ENCODE measurements at regions not wholly inside any gene's neighbourhood (a gene's known extent, or its start where the extent isn't known, plus 50 kb on each side); places are given as distances from the start of the nearest gene placed in this dataset.

GRCh38 chr5:158172005-158172404 is 313.1 kb upstream of the CLINT1 start:
- Histone ChIP-seq H3K27me3 (ENCODE audit: control insufficient read depth, insufficient read depth, low read length) (no peaks in the 10 kb centered on the region; the same call in none of the 2 replicates), H3K4me3 (ENCODE audit: low read depth, low read length) (no peak overlapping the region), H3K36me3 (ENCODE audit: control insufficient read depth, insufficient read depth, low read length) (no peaks in the 10 kb centered on the region)
- ChIA-PET POLR2A (no interaction called here), CTCF (interaction anchor here (1.2 to 4.8 kb wide), 5 partner anchors 10 to 935 kb away, joined by 3 to 36 read pairs (median 10); no protein-coding TSS in a partner anchor)
- no peak for DNase-seq (ENCODE audit: low read depth)
- TF ChIP-seq, protein P1, sequence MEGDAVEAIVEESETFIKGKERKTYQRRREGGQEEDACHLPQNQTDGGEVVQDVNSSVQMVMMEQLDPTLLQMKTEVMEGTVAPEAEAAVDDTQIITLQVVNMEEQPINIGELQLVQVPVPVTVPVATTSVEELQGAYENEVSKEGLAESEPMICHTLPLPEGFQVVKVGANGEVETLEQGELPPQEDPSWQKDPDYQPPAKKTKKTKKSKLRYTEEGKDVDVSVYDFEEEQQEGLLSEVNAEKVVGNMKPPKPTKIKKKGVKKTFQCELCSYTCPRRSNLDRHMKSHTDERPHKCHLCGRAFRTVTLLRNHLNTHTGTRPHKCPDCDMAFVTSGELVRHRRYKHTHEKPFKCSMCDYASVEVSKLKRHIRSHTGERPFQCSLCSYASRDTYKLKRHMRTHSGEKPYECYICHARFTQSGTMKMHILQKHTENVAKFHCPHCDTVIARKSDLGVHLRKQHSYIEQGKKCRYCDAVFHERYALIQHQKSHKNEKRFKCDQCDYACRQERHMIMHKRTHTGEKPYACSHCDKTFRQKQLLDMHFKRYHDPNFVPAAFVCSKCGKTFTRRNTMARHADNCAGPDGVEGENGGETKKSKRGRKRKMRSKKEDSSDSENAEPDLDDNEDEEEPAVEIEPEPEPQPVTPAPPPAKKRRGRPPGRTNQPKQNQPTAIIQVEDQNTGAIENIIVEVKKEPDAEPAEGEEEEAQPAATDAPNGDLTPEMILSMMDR (IDR thresholded peaks at IDR 0.05; ENCODE audit: insufficient read depth, low read depth, low read length), result no peak

GRCh38 chr5:158170534-158170933 is 311.6 kb upstream of the CLINT1 start:
- ChIA-PET POLR2A (no interaction called here), CTCF (interaction anchor here (1.0 to 4.8 kb wide), 4 partner anchors 95 to 936 kb away, joined by 3 to 36 read pairs (median 7); no protein-coding TSS in a partner anchor)
- no peaks in the 10 kb centered on the region; the same call in 1 of the 2 replicates for H3K27me3 ChIP-seq (ENCODE audit: control insufficient read depth, insufficient read depth, low read length)
- DNase-seq (ENCODE audit: low read depth), result no peak
- TF ChIP-seq, protein P1 (IDR thresholded peaks at IDR 0.05; ENCODE audit: insufficient read depth, low read depth, low read length), result no peak
- H3K36me3 ChIP-seq (ENCODE audit: control insufficient read depth, insufficient read depth, low read length), result no peaks in the 10 kb centered on the region
- H3K4me3 ChIP-seq (ENCODE audit: low read depth, low read length), result no peak overlapping the region

DNA sequence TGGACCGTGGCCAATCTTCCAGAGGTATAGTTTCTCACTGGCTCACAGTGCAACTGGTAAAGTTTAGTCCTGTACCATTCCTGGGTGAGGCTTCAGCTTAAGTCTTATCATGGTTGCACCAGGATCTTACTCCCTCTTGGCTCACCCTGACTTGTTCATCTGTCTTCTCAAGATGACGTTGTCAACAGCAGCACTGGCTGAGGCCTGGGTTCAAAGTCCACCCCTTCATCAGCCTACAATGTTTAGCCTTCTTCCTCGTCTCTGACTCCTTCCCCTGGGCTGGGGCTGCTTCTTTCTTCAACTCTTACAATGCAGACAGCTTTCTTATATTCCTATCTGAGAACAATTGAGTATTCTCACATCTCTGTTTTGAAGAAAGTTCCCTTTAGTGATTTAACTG is 311.1 kb upstream of the CLINT1 start:
- POLR2A ChIA-PET, result no interaction called here
- CTCF ChIA-PET, result interaction anchor here (4.8 kb wide), 1 partner anchor 937 kb away, joined by 36 read pairs; no protein-coding TSS in a partner anchor
- H3K27me3 ChIP-seq (ENCODE audit: control insufficient read depth, insufficient read depth, low read length), result no peaks in the 10 kb centered on the region; the same call in 1 of the 2 replicates
- no peak for DNase-seq (ENCODE audit: low read depth)
- H3K36me3 ChIP-seq (ENCODE audit: control insufficient read depth, insufficient read depth, low read length), result no peaks in the 10 kb centered on the region
- no peak overlapping the region for H3K4me3 ChIP-seq (ENCODE audit: low read depth, low read length)
- TF ChIP-seq, protein P1 (IDR thresholded peaks at IDR 0.05; ENCODE audit: insufficient read depth, low read depth, low read length), result no peak

DNA sequence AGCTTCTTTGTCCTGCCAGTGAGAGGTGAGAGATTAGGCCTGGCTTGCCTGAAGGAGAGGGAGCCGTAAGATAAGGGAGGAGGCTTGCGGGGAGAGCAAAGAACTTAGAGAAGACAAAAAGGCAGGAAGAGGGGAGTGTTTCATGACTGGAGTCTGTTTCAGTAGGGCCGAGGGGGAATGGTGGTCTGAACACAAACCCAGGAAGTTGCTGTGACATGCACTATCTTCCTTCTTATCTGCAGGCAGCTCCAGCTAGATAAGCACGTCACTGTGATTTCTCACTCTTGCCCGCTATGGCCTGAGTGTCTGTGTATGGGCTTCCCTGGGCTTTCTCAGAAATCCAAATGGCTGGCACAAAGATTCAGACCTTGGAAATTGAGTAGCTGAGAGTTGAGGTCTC is 307.5 kb upstream of the CLINT1 start:
- TF ChIP-seq, protein P1 (IDR thresholded peaks at IDR 0.05; ENCODE audit: insufficient read depth, low read depth, low read length), result no peak
- CTCF ChIA-PET, result interaction anchor here (1.1 to 2.4 kb wide), 4 partner anchors 8 to 940 kb away, joined by 4 to 9 read pairs (median 4); no protein-coding TSS in a partner anchor
- POLR2A ChIA-PET, result no interaction called here
- Histone ChIP-seq H3K27me3 (ENCODE audit: control insufficient read depth, insufficient read depth, low read length) (no peaks in the 10 kb centered on the region; the same call in 1 of the 2 replicates), H3K36me3 (ENCODE audit: control insufficient read depth, insufficient read depth, low read length) (no peaks in the 10 kb centered on the region), H3K4me3 (ENCODE audit: low read depth, low read length) (no peak overlapping the region)
- DNase-seq (ENCODE audit: low read depth), result no peak

- POLR2A ChIA-PET, result no interaction called here
- TF ChIP-seq, protein P1 (IDR thresholded peaks at IDR 0.05; ENCODE audit: insufficient read depth, low read depth, low read length), result no peak
- DNase-seq (ENCODE audit: low read depth), result no peak
- Histone ChIP-seq H3K27me3 (ENCODE audit: control insufficient read depth, insufficient read depth, low read length) (no peaks in the 10 kb centered on the region; the same call in 1 of the 2 replicates), H3K36me3 (ENCODE audit: control insufficient read depth, insufficient read depth, low read length) (no peaks in the 10 kb centered on the region), H3K4me3 (ENCODE audit: low read depth, low read length) (no peak overlapping the region)
- CTCF ChIA-PET, result interaction anchor here (1.4 to 2.4 kb wide), 2 partner anchors 9 to 90 kb away, joined by 4 to 9 read pairs; no protein-coding TSS in a partner anchor
Observed at GRCh38 chr5:158165647-158166046, 306.7 kb upstream of the CLINT1 start.
